MCF 10A (cell line): ENCODE measurements at regions not wholly inside any gene's neighbourhood (a gene's known extent, or its start where the extent isn't known, plus 50 kb on each side); places are given as distances from the start of the nearest gene placed in this dataset.

ENCODE experiments used
- BruUV-seq: library from RNA; stranded (reverse); fragments of 400-500 nt; replicated peaks from 2 replicates; lab custom pipeline; 2021; lab: Mats Ljungman, UMichigan
- CTCF ChIA-PET: fragments of 300-600 bp; sonication (Branson Sonifier 250); formaldehyde crosslinking; extraction: SDS; loops from one replicate; lab custom pipeline; 2021; ENCODE audit warnings: antibody characterized with exemption, inconsistent platforms; lab: Yijun Ruan, JAX
- POLR2A ChIA-PET: fragments of 300-600, 350-650 bp; sonication (Branson Sonifier 250); formaldehyde crosslinking; extraction: SDS; loops from one replicate; lab custom pipeline; 2020; ENCODE audit warnings: antibody characterized with exemption, inconsistent platforms; lab: Yijun Ruan, JAX
- DNase-seq: peaks from one replicate; pipeline ENCODE4 v3.0.0-alpha.2; 2018; ENCODE audit not compliant: unreplicated experiment
- H3K27ac Mint-ChIP-seq: one replicate; pipeline ENCODE4 v1.8.0; 2022; ENCODE audit warnings: mild to moderate bottlenecking, low read depth, mixed read lengths; ENCODE audit not compliant: unreplicated experiment
- H3K27me3 Mint-ChIP-seq: one replicate; pipeline ENCODE4 v1.8.0; 2022; ENCODE audit warnings: mixed read lengths; ENCODE audit not compliant: insufficient read depth, unreplicated experiment
- H3K36me3 Mint-ChIP-seq: one replicate; pipeline ENCODE4 v1.8.0; 2022; ENCODE audit warnings: mild to moderate bottlenecking, moderate library complexity, mixed read lengths; ENCODE audit not compliant: insufficient read depth, unreplicated experiment
- H3K4me1 Mint-ChIP-seq: one replicate; pipeline ENCODE4 v1.8.0; 2022; ENCODE audit warnings: mixed read lengths; ENCODE audit not compliant: insufficient read depth, unreplicated experiment
- H3K4me3 Mint-ChIP-seq: one replicate; pipeline ENCODE4 v1.8.0; 2022; ENCODE audit warnings: mild to moderate bottlenecking, moderate library complexity, mixed read lengths; ENCODE audit not compliant: unreplicated experiment
- H3K9me3 Mint-ChIP-seq: one replicate; pipeline ENCODE4 v1.8.0; 2022; ENCODE audit warnings: mixed read lengths; ENCODE audit not compliant: unreplicated experiment
- intact Hi-C: fragments of 100-400 bp; cut with micrococcal nuclease; formaldehyde crosslinking; loops from 2 replicates; pipeline ENCODE4 v1.14.1; 2022
- TF ChIP-seq, protein P1 (sequence below): fragments of 200-600 bp; IDR thresholded peaks from one replicate; pipeline ENCODE4 v1.8.0; 2022; ENCODE audit warnings: antibody characterized with exemption, mild to moderate bottlenecking; ENCODE audit not compliant: unreplicated experiment

DNA sequence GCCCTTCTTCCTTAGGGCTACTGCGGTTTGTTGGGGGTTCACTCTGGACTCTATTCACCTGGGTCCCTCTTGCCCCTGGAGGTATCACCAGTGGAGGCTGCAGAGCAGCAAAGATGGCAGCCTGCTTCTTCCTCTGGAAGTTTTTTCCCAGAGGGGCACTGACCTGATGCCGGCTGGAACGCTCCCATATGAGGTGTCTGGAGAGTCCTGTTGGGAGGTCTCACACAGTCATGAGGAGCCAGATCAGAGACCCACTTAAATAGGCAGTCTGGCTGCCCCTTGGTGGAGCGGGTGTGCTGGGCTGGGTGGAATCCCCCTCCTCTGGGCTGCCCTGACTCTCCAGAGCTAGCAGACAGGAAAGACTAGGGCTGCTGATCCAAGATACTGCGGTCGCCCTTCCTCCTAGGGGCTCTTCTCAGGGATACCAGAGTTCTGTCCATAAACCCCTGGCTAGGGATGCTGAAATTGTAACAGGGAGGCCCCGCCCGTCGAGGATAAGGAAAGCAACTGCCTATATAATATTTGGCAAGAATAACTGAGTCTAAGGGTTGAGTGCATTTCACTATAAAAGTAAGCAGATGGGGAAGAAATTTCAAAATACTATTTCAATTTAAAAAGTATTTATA, 140.7 kb downstream of the NOL4 start:
- no TSS peak for BruUV-seq
- CTCF ChIA-PET = interaction anchor here (2.0 kb wide), 1 partner anchor 39 kb away, joined by 6 read pairs; no protein-coding TSS in a partner anchor
- no peaks in the 10 kb centered on the region for H3K4me1 Mint-ChIP-seq

DNA sequence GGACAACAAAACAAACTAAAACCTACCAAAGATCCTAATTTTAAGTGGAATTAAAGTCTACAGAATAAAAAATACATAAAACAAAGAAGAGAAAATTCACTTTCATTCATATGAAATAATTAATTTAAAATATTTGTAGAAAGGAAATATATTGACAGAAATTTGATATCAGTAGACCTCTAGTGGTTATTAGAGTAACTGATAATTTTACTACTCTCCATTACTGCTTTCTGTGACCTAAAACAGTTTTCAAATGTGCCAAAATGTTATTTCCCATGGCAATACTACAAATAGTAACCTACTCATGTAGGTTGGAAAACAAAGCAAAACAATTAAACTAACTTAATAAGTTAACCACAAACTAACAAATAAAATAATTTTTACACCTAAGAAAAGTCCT, 147.1 kb downstream of the NOL4 start:
- Mint-ChIP-seq H3K27ac (no peak overlapping the region), H3K36me3 (no peaks in the 10 kb centered on the region), H3K9me3 (peaks cover under 1% of the 10 kb centered on the region), H3K4me1 (no peaks in the 10 kb centered on the region), H3K27me3 (no peaks in the 10 kb centered on the region), H3K4me3 (no peak overlapping the region)
- TF ChIP-seq, protein P1, sequence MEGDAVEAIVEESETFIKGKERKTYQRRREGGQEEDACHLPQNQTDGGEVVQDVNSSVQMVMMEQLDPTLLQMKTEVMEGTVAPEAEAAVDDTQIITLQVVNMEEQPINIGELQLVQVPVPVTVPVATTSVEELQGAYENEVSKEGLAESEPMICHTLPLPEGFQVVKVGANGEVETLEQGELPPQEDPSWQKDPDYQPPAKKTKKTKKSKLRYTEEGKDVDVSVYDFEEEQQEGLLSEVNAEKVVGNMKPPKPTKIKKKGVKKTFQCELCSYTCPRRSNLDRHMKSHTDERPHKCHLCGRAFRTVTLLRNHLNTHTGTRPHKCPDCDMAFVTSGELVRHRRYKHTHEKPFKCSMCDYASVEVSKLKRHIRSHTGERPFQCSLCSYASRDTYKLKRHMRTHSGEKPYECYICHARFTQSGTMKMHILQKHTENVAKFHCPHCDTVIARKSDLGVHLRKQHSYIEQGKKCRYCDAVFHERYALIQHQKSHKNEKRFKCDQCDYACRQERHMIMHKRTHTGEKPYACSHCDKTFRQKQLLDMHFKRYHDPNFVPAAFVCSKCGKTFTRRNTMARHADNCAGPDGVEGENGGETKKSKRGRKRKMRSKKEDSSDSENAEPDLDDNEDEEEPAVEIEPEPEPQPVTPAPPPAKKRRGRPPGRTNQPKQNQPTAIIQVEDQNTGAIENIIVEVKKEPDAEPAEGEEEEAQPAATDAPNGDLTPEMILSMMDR = no peak
- ChIA-PET CTCF (interaction anchor here (0.7 kb wide), 1 partner anchor 402 kb away, joined by 3 read pairs; no protein-coding TSS in a partner anchor), POLR2A (no interaction called here)
- intact Hi-C loops = no loop called here
- DNase-seq = no peak
- BruUV-seq = no TSS peak

More for the DNA sequence above, 140.7 kb downstream of the NOL4 start:
- POLR2A ChIA-PET = no interaction called here
- Mint-ChIP-seq H3K9me3 (peaks cover 8% of the 10 kb centered on the region), H3K27me3 (no peaks in the 10 kb centered on the region), H3K27ac (no peak overlapping the region), H3K4me3 (no peak overlapping the region), H3K36me3 (no peaks in the 10 kb centered on the region)
- no peak for DNase-seq
- intact Hi-C loops = no loop called here
- TF ChIP-seq, protein P1 = no peak

DNA sequence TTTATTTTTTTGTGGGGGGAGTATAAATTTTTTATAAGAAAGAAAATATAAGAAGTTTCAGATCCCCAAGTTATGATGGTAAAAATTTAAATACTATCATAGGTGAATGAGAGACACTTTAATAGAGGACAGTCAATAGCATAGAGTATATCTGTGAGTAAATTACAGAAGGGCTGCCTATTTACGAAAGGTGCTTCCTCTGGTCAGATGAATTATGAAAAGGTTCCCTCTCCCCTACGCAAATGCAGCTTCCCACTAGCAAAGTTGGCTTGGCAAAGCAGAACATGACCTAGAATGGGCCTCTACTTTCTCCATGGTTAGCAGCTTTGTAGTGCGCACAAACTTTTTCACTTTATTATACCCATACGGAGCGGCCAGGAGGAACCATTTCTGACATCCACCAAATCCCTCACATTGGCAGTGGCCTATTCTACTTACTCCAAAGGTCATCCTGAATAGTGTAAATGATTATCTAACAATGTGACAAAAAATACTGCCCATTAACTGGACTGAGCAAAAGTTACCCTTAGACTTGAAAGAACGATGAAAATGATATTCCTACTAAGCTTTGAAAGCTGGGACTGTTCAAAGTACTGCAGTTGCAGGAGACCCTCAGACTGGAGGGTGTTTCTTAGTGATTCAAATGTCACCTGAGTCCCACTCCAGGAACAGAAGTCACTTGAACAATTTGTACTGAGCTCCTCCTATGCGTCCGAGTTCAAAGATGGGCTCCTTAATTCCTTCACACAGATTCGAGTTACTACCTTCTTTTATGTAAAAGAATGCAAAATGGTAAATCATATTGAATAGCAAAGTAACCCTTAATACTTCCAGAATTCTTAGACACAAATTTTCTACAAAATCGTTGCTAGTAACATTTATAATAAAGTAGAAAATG, 148.5 kb downstream of the NOL4 start:
- no peaks in the 10 kb centered on the region for H3K36me3 Mint-ChIP-seq
- intact Hi-C loops = no loop called here
- DNase-seq = no peak
- TF ChIP-seq, protein P1 = no peak
- H3K4me3 Mint-ChIP-seq = no peak overlapping the region
- H3K9me3 Mint-ChIP-seq = no peaks in the 10 kb centered on the region
- no peak overlapping the region for H3K27ac Mint-ChIP-seq
- BruUV-seq = no TSS peak
- ChIA-PET CTCF (interaction anchor here (0.9 kb wide), 1 partner anchor 1270 kb away, joined by 3 read pairs; no protein-coding TSS in a partner anchor), POLR2A (no interaction called here)
- no peaks in the 10 kb centered on the region for H3K4me1 Mint-ChIP-seq
- no peaks in the 10 kb centered on the region for H3K27me3 Mint-ChIP-seq

DNA sequence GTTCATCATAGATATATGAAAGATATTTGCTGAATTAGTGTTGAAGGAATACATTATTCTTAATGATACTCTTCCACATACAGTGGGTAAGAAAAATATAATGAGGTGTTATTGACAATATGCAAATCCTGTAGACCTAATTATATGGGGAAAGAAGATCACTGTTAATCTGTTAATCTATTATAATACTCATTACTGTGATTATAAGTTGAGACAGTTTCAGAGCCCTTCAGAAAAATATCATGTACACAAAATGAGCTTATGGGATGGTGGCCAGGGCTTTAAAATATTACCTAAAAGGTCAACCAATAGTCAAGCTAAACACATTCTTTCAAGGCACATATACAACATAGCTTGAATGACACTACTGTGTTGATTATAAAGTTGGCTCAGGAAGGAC, 163.5 kb downstream of the NOL4 start:
- TF ChIP-seq, protein P1 = no peak

More for the DNA sequence above, 163.5 kb downstream of the NOL4 start:
- POLR2A ChIA-PET = no interaction called here
- DNase-seq = no peak
- no peak overlapping the region for H3K27ac Mint-ChIP-seq
- CTCF ChIA-PET = no interaction called here
- peaks cover 23% of the 10 kb centered on the region for H3K9me3 Mint-ChIP-seq
- H3K4me3 Mint-ChIP-seq = no peak overlapping the region
- H3K27me3 Mint-ChIP-seq = no peaks in the 10 kb centered on the region
- intact Hi-C loops = no loop called here
- no peaks in the 10 kb centered on the region for H3K36me3 Mint-ChIP-seq
- no peaks in the 10 kb centered on the region for H3K4me1 Mint-ChIP-seq
- BruUV-seq = no TSS peak
